Lung (tissue), 11 donors: ENCODE measurements at regions not wholly inside any gene's neighbourhood (a gene's known extent, or its start where the extent isn't known, plus 50 kb on each side); places are given as distances from the start of the nearest gene placed in this dataset.

Experiments used
- ATAC-seq: fragments of 200-7000 bp; cut with Tn5 transposase; one replicate; pipeline ENCODE4 v1.9.1; 2020; ENCODE audit warnings: moderate number of reproducible peaks; ENCODE audit not compliant: insufficient read depth, low FRiP score
- DNase-seq, 3 donors: peaks; one replicate each; pipeline ENCODE4 v3.0.0-alpha.2; 2013 to 2017
- H3K27ac ChIP-seq, 2 donors: one replicate each; pipeline ENCODE4 v1.5.1; 2013; ENCODE audit warnings: mild to moderate bottlenecking in 2 of 2, moderate library complexity in 2 of 2, control low read depth in 1 of 2, inconsistent platforms in 1 of 2, low read depth in 1 of 2, low read length in 1 of 2
- H3K27me3 ChIP-seq, 3 donors: one replicate each; pipeline ENCODE4 v1.5.1; 2013; ENCODE audit warnings: low read length in 2 of 3; ENCODE audit not compliant: control insufficient read depth in 3 of 3, insufficient read depth in 3 of 3
- H3K36me3 ChIP-seq, 4 donors: one replicate each; pipeline ENCODE4 v1.5.1; 2013; ENCODE audit warnings: low read length in 4 of 4, mild to moderate bottlenecking in 1 of 4, moderate library complexity in 1 of 4; ENCODE audit not compliant: control insufficient read depth in 4 of 4, insufficient read depth in 4 of 4
- H3K4me1 ChIP-seq, 5 donors: one replicate each; pipeline ENCODE4 v1.5.1; 2013; ENCODE audit warnings: low read length in 5 of 5, mild to moderate bottlenecking in 2 of 5, moderate library complexity in 1 of 5; ENCODE audit not compliant: control insufficient read depth in 5 of 5, insufficient read depth in 5 of 5
- H3K4me3 ChIP-seq: one replicate; pipeline ENCODE4 v1.5.1; 2013; ENCODE audit warnings: mild to moderate bottlenecking, control low read depth, moderate library complexity
- H3K9ac ChIP-seq, 2 donors: one replicate each; pipeline ENCODE4 v1.5.1; 2013; ENCODE audit warnings: low read length in 2 of 2, control low read depth in 1 of 2; ENCODE audit not compliant: insufficient read depth in 1 of 2
- H3K9me3 ChIP-seq, 4 donors: one replicate each; pipeline ENCODE4 v1.5.1; 2013; ENCODE audit warnings: low read length in 3 of 4, mild to moderate bottlenecking in 1 of 4, moderate library complexity in 1 of 4; ENCODE audit not compliant: control insufficient read depth in 4 of 4, insufficient read depth in 3 of 4
- CTCF ChIP-seq: IDR thresholded peaks from 2 replicates; pipeline ENCODE4 v1.5.1; 2012; ENCODE audit warnings: mild to moderate bottlenecking; ENCODE audit errors: control extremely low read depth, extremely low read depth
- WGBS, 2 donors: extraction: QIAGEN DNeasy Blood & Tissue Kit; methylation state at CpG; one replicate each; pipeline ENCODE4 v1.1.7; 2013; 5-methylcytosine and 5-hydroxymethylcytosine counted together
- donor health status: control.
- donor health status: control.
- donor health status: Bipolar disorder and iron deficiency.
- donor health status: healthy.
- donor health status: DM: yes; HTN: yes; CAD: no.

- Histone ChIP-seq H3K27me3 (no peaks in the 10 kb centered on the region), H3K4me1 (peaks cover 0 to 5% (median 0%) of the 10 kb centered on the region in 5 donors), H3K9ac (no peak overlapping the region), H3K36me3 (no peaks in the 10 kb centered on the region), H3K4me3 (no peak overlapping the region), H3K27ac (no peak overlapping the region), H3K9me3 (no peaks in the 10 kb centered on the region)
- DNase-seq (no peak), ATAC-seq (no peak)
- WGBS, 2 donors: 81 to 88% methylated on average over 1 of the region's 1 CpG
- no peak for TF ChIP-seq CTCF
Observed at GRCh38 chr20:55160996-55161395, 685.6 kb downstream of the DOK5 start.

- no peak for ATAC-seq
- Histone ChIP-seq H3K9ac (no peak overlapping the region), H3K27me3 (no peaks in the 10 kb centered on the region), H3K4me1 (no peaks in the 10 kb centered on the region), H3K9me3 (no peaks in the 10 kb centered on the region), H3K4me3 (no peak overlapping the region), H3K27ac (no peak overlapping the region), H3K36me3 (no peaks in the 10 kb centered on the region)
- no peak for TF ChIP-seq CTCF
- DNase-seq: no peak
- 57 to 63% methylated on average over 3 of the region's 3 CpGs for WGBS, 2 donors
Observed at GRCh38 chr20:55160037-55160436, 684.6 kb downstream of the DOK5 start.

- Histone ChIP-seq H3K27me3 (no peaks in the 10 kb centered on the region), H3K27ac (no peak overlapping the region), H3K4me1 (no peaks in the 10 kb centered on the region), H3K9ac (no peak overlapping the region), H3K4me3 (no peak overlapping the region), H3K36me3 (no peaks in the 10 kb centered on the region), H3K9me3 (no peaks in the 10 kb centered on the region)
- WGBS, 2 donors: 77 to 89% methylated on average over 3 of the region's 3 CpGs
- TF ChIP-seq CTCF: no peak
- DNase-seq (no peak), ATAC-seq (no peak)
Observed at GRCh38 chr20:55159230-55159629, 683.8 kb downstream of the DOK5 start.

GRCh38 chr20:55158446-55158845 lies 683.1 kb downstream of the DOK5 start:
- H3K27ac ChIP-seq: no peak overlapping the region
- WGBS, 2 donors: 91 to 92% methylated on average over 2 of the region's 2 CpGs
- H3K4me3 ChIP-seq: no peak overlapping the region
- DNase-seq: no peak
- no peak for ATAC-seq
- H3K4me1 ChIP-seq: peaks cover 0 to 2% (median 0%) of the 10 kb centered on the region in 5 donors
- H3K27me3 ChIP-seq: no peaks in the 10 kb centered on the region
- no peak for TF ChIP-seq CTCF
- no peak overlapping the region for H3K9ac ChIP-seq
- no peaks in the 10 kb centered on the region for H3K9me3 ChIP-seq
- H3K36me3 ChIP-seq: no peaks in the 10 kb centered on the region
